ENCODE measurements at regions not wholly inside any gene's neighbourhood (a gene's known extent, or its start where the extent isn't known, plus 50 kb on each side); places are given as distances from the start of the nearest gene placed in this dataset.

DNA sequence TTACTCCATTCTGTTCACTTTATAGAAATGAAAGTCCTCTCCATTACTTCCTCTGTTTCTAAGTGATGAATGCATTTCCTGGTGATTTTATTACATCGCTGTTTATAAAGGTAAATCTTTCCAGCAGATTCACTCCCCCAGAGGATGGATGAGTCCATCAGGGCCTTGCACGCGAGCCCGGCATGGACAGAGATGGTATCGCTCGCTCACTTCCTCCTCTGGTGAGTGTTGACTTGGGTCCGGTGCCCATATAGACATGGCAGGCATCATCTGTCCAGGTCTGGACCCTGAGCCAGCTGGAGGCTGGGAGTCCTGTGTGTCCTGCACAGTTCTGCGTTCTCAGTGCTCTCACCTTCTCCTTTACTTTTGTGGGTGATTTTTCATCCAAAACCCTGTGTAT lies 733.6 kb upstream of the SALL3 start:
- Histone ChIP-seq H3K36me3 (ENCODE audit: control insufficient read depth, low read length) (no peaks in the 10 kb centered on the region), H3K4me1 (ENCODE audit: control insufficient read depth, low read length) (no peaks in the 10 kb centered on the region), H3K27ac (ENCODE audit: low read depth, low read length) (no peak overlapping the region), H3K79me2 (ENCODE audit: control insufficient read depth, low read length) (no peaks in the 10 kb centered on the region), H3K9me3 (ENCODE audit: control insufficient read depth, insufficient read depth, low read length) (no peaks in the 10 kb centered on the region; the same call in 1 of the 2 replicates), H3K4me3 (ENCODE audit: low read length) (no peak overlapping the region), H3K4me2 (ENCODE audit: low read length) (no peak overlapping the region), H3K9me2 (replicated peaks; ENCODE audit: control insufficient read depth, low read length) (no peaks in the 10 kb centered on the region), H4K20me1 (ENCODE audit: control insufficient read depth, insufficient read depth, low read depth, low read length) (no peaks in the 10 kb centered on the region), H3K27me3 (ENCODE audit: control insufficient read depth, low read length) (no peaks in the 10 kb centered on the region), H3F3A (ENCODE audit: control insufficient read depth, insufficient read depth) (no peaks in the 10 kb centered on the region)
- no peak for TF ChIP-seq CTCF (IDR thresholded peaks at IDR 0.05; ENCODE audit: low read depth, low read length, poor library complexity, severe bottlenecking)

DNA sequence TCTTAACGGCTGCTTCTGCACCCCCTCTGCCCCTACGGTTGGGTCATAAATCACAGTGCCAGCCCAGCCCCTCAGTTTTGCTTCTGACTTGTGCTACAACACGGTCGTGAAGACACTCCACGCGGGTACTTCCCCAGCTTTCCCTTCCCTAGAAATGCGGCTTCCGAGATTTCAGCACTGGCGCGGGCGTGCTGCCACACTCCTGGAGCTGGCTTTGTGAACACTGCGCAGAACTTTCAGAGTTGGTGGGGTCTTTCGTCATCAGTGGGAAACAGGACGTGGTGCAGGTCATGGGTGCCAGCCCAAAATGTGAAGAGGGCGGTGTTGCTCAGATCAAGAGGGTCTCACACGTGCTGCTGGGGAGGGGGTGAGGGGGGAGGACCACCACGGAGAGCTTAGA lies 733.0 kb upstream of the SALL3 start:
- H3K4me3 ChIP-seq (ENCODE audit: low read length), result no peak overlapping the region
- no peaks in the 10 kb centered on the region for H3K36me3 ChIP-seq (ENCODE audit: control insufficient read depth, low read length)
- H3K9me3 ChIP-seq (ENCODE audit: control insufficient read depth, insufficient read depth, low read length), result no peaks in the 10 kb centered on the region; the same call in 1 of the 2 replicates
- no peaks in the 10 kb centered on the region for H3K9me2 ChIP-seq (replicated peaks; ENCODE audit: control insufficient read depth, low read length)
- no peaks in the 10 kb centered on the region for H4K20me1 ChIP-seq (ENCODE audit: control insufficient read depth, insufficient read depth, low read depth, low read length)
- no peaks in the 10 kb centered on the region for H3K79me2 ChIP-seq (ENCODE audit: control insufficient read depth, low read length)
- H3K4me2 ChIP-seq (ENCODE audit: low read length), result no peak overlapping the region
- H3K27ac ChIP-seq (ENCODE audit: low read depth, low read length), result no peak overlapping the region
- no peaks in the 10 kb centered on the region for H3K27me3 ChIP-seq (ENCODE audit: control insufficient read depth, low read length)
- no peaks in the 10 kb centered on the region for H3K4me1 ChIP-seq (ENCODE audit: control insufficient read depth, low read length)
- no peak for TF ChIP-seq EZH2phosphoT487 (IDR thresholded peaks at IDR 0.05; ENCODE audit: borderline replicate concordance, low read length)
- TF ChIP-seq CTCF (IDR thresholded peaks at IDR 0.05; ENCODE audit: low read depth, low read length, poor library complexity, severe bottlenecking), result no peak
- no peaks in the 10 kb centered on the region for H3F3A ChIP-seq (ENCODE audit: control insufficient read depth, insufficient read depth)

DNA sequence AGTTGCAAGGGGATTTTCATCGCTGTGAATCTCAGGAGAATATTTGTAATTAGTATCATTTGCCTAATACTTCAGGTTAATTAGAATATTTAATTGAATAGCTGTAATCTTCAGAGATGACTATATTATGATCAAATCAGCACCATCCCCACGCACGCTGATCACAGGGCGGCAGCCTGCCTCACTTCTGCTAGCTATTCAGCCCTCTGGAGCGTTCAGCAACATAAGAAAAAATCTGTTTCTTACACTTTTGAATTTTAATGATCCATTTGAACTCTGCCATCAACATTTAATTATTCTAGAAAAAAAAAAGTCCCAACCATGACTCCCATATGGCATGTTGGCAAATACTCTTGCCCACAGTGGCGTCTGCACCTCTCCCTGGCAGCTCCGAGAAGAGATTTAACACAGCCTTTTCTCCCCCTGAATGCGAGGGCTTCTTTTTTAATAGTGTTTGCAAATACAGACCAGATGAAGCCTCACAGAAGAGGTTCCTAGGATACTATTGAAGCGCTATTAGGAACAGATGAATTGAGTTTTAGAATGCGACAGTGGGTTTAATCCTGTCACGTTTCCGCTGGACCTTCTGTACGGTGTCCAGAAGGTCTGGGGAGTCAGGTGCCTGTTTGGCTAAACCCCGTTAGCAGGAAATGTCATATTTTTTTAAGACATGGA lies 731.9 kb upstream of the SALL3 start:
- Histone ChIP-seq H3K4me1 (ENCODE audit: control insufficient read depth, low read length) (no peaks in the 10 kb centered on the region), H3K79me2 (ENCODE audit: control insufficient read depth, low read length) (no peaks in the 10 kb centered on the region), H4K20me1 (ENCODE audit: control insufficient read depth, insufficient read depth, low read depth, low read length) (no peaks in the 10 kb centered on the region), H3K9me3 (ENCODE audit: control insufficient read depth, insufficient read depth, low read length) (no peaks in the 10 kb centered on the region; the same call in 1 of the 2 replicates), H3F3A (ENCODE audit: control insufficient read depth, insufficient read depth) (no peaks in the 10 kb centered on the region), H3K4me3 (ENCODE audit: low read length) (no peak overlapping the region), H3K27ac (ENCODE audit: low read depth, low read length) (no peak overlapping the region), H3K27me3 (ENCODE audit: control insufficient read depth, low read length) (no peaks in the 10 kb centered on the region), H3K9me2 (replicated peaks; ENCODE audit: control insufficient read depth, low read length) (no peaks in the 10 kb centered on the region), H3K36me3 (ENCODE audit: control insufficient read depth, low read length) (no peaks in the 10 kb centered on the region), H3K4me2 (ENCODE audit: low read length) (no peak overlapping the region)
- TF ChIP-seq EZH2phosphoT487 (IDR thresholded peaks at IDR 0.05; ENCODE audit: borderline replicate concordance, low read length), result no peak
- no peak for TF ChIP-seq CTCF (IDR thresholded peaks at IDR 0.05; ENCODE audit: low read depth, low read length, poor library complexity, severe bottlenecking)
